ENCODE measurements at regions not wholly inside any gene's neighbourhood (a gene's known extent, or its start where the extent isn't known, plus 50 kb on each side); places are given as distances from the start of the nearest gene placed in this dataset.
A peak's percentile ranks its signal among the peaks of the same experiment; 100 is the strongest.

DNA sequence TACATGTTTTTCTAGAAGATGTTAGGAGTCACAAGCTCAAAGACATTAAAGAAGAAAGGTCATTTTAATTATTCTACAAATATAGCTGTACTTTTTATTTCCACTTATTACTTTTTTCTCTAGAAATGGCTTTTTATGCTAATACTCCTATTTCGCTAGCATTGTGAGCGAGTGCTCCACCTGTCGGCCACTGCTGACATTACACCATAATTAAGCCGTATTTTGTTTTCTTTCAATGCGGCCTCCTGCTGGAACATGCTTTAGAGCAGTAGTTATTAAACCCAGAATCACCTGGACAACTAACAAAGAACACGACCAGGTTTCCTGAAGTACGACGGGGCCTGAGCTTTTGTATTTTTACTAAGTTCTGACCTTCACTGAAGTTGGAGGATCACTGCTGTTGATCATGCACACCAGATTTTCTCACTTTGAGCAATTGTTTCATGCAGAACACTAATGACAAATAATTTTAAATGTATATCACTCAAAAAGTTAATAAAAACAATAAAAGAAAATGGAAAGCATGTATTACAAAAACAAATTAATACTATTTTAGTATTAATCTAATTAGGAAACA, 74.1 kb upstream of the PAK5 start:
- H3K27ac ChIP-seq (ENCODE audit: low read depth in 1 of 2, low read length in 2 of 2) = no peak overlapping the region
- no peaks in the 10 kb centered on the region for H3K9me3 ChIP-seq (ENCODE audit: control insufficient read depth, low read length)
- 2 to 4% methylated on average over 8 of the region's 8 CpGs for WGBS, 2 donors
- peak in 1 of 2 donors; percentile 78 for DNase-seq
- H3K36me3 ChIP-seq (ENCODE audit: control insufficient read depth in 1 of 2, insufficient read depth in 2 of 2, low read length in 1 of 2) = no peaks in the 10 kb centered on the region
- peaks cover 0 to 2% of the 10 kb centered on the region in 2 donors for H3K4me1 ChIP-seq (ENCODE audit: control insufficient read depth in 1 of 2, insufficient read depth in 2 of 2, low read length in 2 of 2)
- ATAC-seq (ENCODE audit: low FRiP score) = no peak
- no peak overlapping the region for H3K4me3 ChIP-seq (ENCODE audit: low read length in 2 of 2)
- H3K27me3 ChIP-seq (ENCODE audit: control insufficient read depth in 1 of 2, insufficient read depth in 2 of 2, low read length in 1 of 2) = no peaks in the 10 kb centered on the region
- intact Hi-C loops (cut with DNase I) = loop anchor here in 1 of 2 donors (1.0 to 5.0 kb wide), 2 partner anchors 295 to 506 kb away; no protein-coding TSS in a partner anchor

- intact Hi-C loops (cut with DNase I) = loop anchor here in 1 of 2 donors (1.0 to 5.0 kb wide), 2 partner anchors 294 to 505 kb away; no protein-coding TSS in a partner anchor
- no peak for DNase-seq
- Histone ChIP-seq H3K27ac (ENCODE audit: low read depth in 1 of 2, low read length in 2 of 2) (no peak overlapping the region), H3K9me3 (ENCODE audit: control insufficient read depth, low read length) (no peaks in the 10 kb centered on the region), H3K4me1 (ENCODE audit: control insufficient read depth in 1 of 2, insufficient read depth in 2 of 2, low read length in 2 of 2) (peaks cover 0 to 2% of the 10 kb centered on the region in 2 donors), H3K4me3 (ENCODE audit: low read length in 2 of 2) (no peak overlapping the region), H3K36me3 (ENCODE audit: control insufficient read depth in 1 of 2, insufficient read depth in 2 of 2, low read length in 1 of 2) (no peaks in the 10 kb centered on the region), H3K27me3 (ENCODE audit: control insufficient read depth in 1 of 2, insufficient read depth in 2 of 2, low read length in 1 of 2) (no peaks in the 10 kb centered on the region)
- WGBS, 2 donors = 85 to 86% methylated on average over 5 of the region's 5 CpGs
- ATAC-seq (ENCODE audit: low FRiP score) = no peak
These were observed 73.4 kb upstream of the PAK5 start for GRCh38 chr20:9912290-9912689.

GRCh38 chr20:9911519-9911918, 72.6 kb upstream of the PAK5 start:
- Histone ChIP-seq H3K4me1 (ENCODE audit: control insufficient read depth in 1 of 2, insufficient read depth in 2 of 2, low read length in 2 of 2) (peaks cover 0 to 2% of the 10 kb centered on the region in 2 donors), H3K36me3 (ENCODE audit: control insufficient read depth in 1 of 2, insufficient read depth in 2 of 2, low read length in 1 of 2) (no peaks in the 10 kb centered on the region), H3K27ac (ENCODE audit: low read depth in 1 of 2, low read length in 2 of 2) (no peak overlapping the region), H3K9me3 (ENCODE audit: control insufficient read depth, low read length) (no peaks in the 10 kb centered on the region), H3K27me3 (ENCODE audit: control insufficient read depth in 1 of 2, insufficient read depth in 2 of 2, low read length in 1 of 2) (no peaks in the 10 kb centered on the region), H3K4me3 (ENCODE audit: low read length in 2 of 2) (no peak overlapping the region)
- intact Hi-C loops (cut with DNase I) = loop anchor here (2.0 to 5.0 kb wide), 2 partner anchors 295 to 504 kb away; no protein-coding TSS in a partner anchor
- no peak for ATAC-seq (ENCODE audit: low FRiP score)
- 62 to 73% methylated on average over 3 of the region's 3 CpGs for WGBS, 2 donors
- no peak for DNase-seq

DNA sequence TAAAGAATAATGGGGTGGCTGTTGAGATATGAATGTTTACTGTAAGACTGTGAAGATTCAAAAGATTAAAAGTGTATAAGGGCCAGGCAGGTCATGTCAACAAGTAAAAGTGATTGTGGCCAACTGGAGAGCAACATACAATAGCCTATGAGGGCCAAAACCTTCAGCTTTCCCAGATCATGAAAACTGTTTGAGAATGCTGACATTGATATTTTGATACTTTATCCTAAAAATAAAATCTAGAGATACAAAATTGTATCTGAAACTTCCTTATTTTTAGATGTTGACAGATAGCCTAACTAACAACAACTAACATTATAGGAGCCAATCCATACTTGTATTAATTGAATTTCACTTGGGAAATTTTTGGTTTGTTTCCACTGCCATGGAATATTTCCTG, 70.3 kb upstream of the PAK5 start:
- H3K27me3 ChIP-seq (ENCODE audit: control insufficient read depth in 1 of 2, insufficient read depth in 2 of 2, low read length in 1 of 2) = peaks cover 0 to 1% of the 10 kb centered on the region in 2 donors
- peaks cover 0 to 2% of the 10 kb centered on the region in 2 donors for H3K4me1 ChIP-seq (ENCODE audit: control insufficient read depth in 1 of 2, insufficient read depth in 2 of 2, low read length in 2 of 2)
- H3K4me3 ChIP-seq (ENCODE audit: low read length in 2 of 2) = no peak overlapping the region
- intact Hi-C loops (cut with DNase I) = no loop called here
- ATAC-seq (ENCODE audit: low FRiP score) = no peak
- H3K27ac ChIP-seq (ENCODE audit: low read depth in 1 of 2, low read length in 2 of 2) = no peak overlapping the region
- H3K36me3 ChIP-seq (ENCODE audit: control insufficient read depth in 1 of 2, insufficient read depth in 2 of 2, low read length in 1 of 2) = no peaks in the 10 kb centered on the region
- H3K9me3 ChIP-seq (ENCODE audit: control insufficient read depth, low read length) = no peaks in the 10 kb centered on the region
- DNase-seq = no peak

DNA sequence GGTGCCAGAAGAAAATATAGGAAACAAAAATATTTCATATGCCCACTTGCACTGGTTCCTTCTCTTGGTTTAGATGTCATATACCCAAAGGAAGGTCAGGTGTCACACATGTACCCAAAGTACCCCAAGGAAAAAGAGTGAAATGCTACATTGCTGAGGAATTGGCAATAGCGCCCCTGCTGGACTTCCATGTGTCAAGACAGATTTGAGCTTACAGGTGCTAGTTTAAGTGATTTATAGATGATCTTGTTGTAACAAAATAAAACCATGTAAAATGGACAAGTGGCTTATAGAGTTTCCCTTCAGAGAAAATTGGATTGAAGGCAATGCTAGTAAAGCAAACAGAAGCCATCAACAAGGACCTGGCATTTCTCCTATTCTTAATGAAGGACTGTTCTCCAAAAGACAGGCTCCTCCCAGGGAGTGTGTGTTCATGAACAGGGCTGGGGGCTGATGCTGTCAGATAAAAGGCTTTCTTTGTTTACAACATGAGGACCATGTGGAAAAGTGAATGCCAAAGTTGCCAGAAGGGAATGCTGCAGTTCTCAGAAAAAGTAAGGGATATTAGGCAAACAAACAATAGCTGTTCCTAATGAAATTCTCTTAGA, 64.3 kb upstream of the PAK5 start:
- Histone ChIP-seq H3K36me3 (ENCODE audit: control insufficient read depth in 1 of 2, insufficient read depth in 2 of 2, low read length in 1 of 2) (no peaks in the 10 kb centered on the region), H3K4me3 (ENCODE audit: low read length in 2 of 2) (no peak overlapping the region), H3K9me3 (ENCODE audit: control insufficient read depth, low read length) (no peaks in the 10 kb centered on the region), H3K27ac (ENCODE audit: low read depth in 1 of 2, low read length in 2 of 2) (no peak overlapping the region), H3K4me1 (ENCODE audit: control insufficient read depth in 1 of 2, insufficient read depth in 2 of 2, low read length in 2 of 2) (no peaks in the 10 kb centered on the region), H3K27me3 (ENCODE audit: control insufficient read depth in 1 of 2, insufficient read depth in 2 of 2, low read length in 1 of 2) (peaks cover 0 to 1% of the 10 kb centered on the region in 2 donors)
- intact Hi-C loops (cut with DNase I) = no loop called here
- no peak for DNase-seq
- 4 to 7% methylated on average over 1 of the region's 1 CpG for WGBS, 2 donors
- no peak for ATAC-seq (ENCODE audit: low FRiP score)

DNA sequence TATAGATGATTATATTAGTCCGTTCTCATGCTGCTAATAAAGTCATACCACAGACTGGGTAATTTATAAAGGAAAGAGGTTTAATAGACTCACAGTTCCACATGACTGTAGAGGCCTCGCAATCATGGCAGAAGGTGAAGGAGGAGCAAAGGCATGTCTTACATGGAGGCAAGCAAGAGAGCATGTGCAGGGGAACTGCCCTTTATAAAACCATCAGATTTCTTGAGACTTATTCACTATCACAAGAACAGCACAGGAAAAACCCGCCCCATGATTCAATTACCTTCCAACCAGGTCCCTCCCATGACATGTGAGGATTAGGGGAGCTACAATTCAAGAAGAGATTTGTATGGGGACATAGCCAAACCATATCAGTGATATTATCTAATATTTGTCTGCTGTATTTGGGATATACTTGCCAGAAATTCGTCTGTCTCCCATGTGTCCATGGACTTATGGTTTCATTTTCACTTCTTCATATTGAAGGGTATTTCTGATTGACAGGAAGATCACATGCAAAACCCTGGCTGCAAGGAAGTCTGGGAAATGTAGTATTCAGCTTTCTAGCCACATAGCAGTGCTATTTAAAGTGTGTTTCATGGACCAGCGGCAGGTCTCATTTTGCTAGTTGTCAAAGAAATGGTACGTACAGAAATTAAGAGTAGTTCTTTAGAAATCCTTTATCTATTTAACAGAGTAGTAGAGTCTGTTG, 50.5 kb upstream of the PAK5 start:
- Histone ChIP-seq H3K27ac (ENCODE audit: low read depth in 1 of 2, low read length in 2 of 2) (no peak overlapping the region), H3K9me3 (ENCODE audit: control insufficient read depth, low read length) (no peaks in the 10 kb centered on the region), H3K4me1 (ENCODE audit: control insufficient read depth in 1 of 2, insufficient read depth in 2 of 2, low read length in 2 of 2) (no peaks in the 10 kb centered on the region), H3K36me3 (ENCODE audit: control insufficient read depth in 1 of 2, insufficient read depth in 2 of 2, low read length in 1 of 2) (no peaks in the 10 kb centered on the region), H3K27me3 (ENCODE audit: control insufficient read depth in 1 of 2, insufficient read depth in 2 of 2, low read length in 1 of 2) (no peaks in the 10 kb centered on the region), H3K4me3 (ENCODE audit: low read length in 2 of 2) (no peak overlapping the region)
- intact Hi-C loops (cut with DNase I) = loop anchor here in 1 of 2 donors (10.0 kb wide), 1 partner anchor 275 kb away; no protein-coding TSS in a partner anchor
- ATAC-seq (ENCODE audit: low FRiP score) = no peak
- WGBS, 2 donors = 84 to 87% methylated on average over 6 of the region's 6 CpGs
- DNase-seq = no peak
